A204.1 (cell line): ENCODE measurements at regions not wholly inside any gene's neighbourhood (a gene's known extent, or its start where the extent isn't known, plus 50 kb on each side); places are given as distances from the start of the nearest gene placed in this dataset.
A peak's percentile ranks its signal among the peaks of the same experiment; 100 is the strongest.
"Not testable (repeated sequence)": the region's sequence is repeated elsewhere in the genome, so short reads cannot be mapped to it uniquely, and the experiment has no call there.

Experiments used
- FAIRE-seq: peaks from 2 replicates; lab custom pipeline; 2012; peaks lifted over from hg19 to GRCh38; lab: Jason Lieb, UNC

DNA sequence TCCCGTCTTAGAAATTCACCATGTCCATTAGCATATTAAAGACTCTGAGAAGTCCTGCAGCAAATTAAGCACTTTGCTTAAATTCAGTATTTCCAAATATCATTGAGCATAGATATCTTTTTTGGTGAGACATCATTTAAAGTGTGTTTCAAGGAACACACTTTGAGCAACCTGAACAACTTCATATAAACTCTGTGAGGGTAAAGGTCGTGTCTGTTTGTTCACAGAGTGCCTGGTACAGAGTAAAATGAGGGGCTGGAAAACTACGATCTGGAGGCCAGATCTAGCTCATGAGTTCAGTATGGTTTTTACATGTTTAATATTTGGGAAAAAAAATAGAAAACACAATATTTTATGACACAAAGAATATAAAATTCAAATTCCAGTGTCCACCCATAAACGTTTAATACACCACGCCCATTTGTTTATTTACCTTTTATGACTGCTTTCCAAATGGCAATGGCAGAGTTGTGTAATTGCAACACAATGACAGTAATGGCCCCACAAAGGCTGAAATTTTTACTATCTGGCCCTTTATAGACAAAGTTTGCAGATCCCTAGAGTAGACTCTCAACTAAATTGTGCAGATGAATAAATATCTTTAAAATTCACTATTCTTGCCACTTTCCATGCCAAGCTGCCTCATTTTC, 67.4 kb downstream of the SNTN start:
- no peak for FAIRE-seq

DNA sequence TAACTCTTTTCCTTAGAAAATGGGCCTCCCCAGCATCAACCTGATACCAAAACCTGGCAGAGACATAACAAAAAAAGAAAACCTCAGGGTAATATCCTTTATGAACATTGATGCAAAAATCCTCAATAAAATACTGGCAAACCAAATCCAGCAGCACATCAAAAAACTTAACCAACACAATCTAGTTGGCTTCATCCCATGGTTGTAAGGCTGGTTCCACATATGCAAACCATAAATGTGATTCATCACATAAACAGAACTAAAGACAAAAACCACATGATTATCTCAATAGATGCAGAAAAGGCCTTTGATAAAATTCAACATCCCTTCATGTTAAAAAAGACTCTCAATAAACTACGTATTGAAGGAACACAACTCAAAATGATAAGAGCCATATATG, 68.5 kb downstream of the SNTN start:
- not testable (repeated sequence) for FAIRE-seq

- FAIRE-seq = no peak
These were observed 72.5 kb downstream of the SNTN start for GRCh38 chr3:63724987-63725386.

DNA sequence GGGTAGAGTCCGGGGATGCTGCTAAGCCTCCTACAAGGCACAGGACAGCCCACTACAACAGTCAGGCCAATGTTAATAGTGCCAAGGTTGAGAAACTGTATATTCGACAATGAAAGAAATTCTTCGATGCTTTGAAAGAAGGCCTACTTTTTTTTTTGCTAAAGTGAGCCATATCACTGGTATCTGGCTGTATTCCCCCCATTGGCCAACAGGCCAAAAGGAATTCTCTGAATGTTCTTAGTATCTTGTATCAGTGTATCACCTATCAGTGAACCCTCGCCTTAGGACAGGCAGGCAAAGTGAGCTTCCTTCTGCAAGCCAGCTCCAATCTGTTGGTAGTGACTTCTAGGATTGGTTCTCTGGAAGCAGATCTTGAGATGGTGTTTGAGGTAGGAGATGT, 74.2 kb downstream of the SNTN start:
- no peak for FAIRE-seq

GRCh38 chr3:63727233-63727632, 74.8 kb downstream of the SNTN start:
- no peak for FAIRE-seq

GRCh38 chr3:63731866-63732265, 79.4 kb downstream of the SNTN start:
- no peak for FAIRE-seq

- FAIRE-seq = not testable (repeated sequence)
These were observed 80.8 kb downstream of the SNTN start for GRCh38 chr3:63733278-63733677.

- FAIRE-seq = not testable (repeated sequence)
These were observed 82.2 kb downstream of the SNTN start for GRCh38 chr3:63734632-63735031.

DNA sequence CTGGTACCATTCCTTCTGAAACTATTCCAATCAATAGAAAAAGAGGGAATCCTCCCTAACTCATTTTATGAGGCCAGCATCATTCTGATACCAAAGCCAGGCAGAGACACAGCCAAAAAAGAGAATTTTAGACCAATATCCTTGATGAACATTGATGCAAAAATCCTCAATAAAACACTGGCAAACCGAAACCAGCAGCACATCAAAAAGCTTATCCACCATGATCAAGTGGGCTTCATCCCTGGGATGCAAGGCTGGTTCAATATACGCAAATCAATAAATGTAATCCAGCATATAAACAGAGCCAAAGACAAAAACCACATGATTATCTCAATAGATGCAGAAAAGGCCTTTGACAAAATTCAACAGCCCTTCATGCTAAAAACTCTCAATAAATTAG, 82.3 kb upstream of the C3orf49 start:
- not testable (repeated sequence) for FAIRE-seq

- not testable (repeated sequence) for FAIRE-seq
These were observed 80.5 kb upstream of the C3orf49 start for GRCh38 chr3:63738577-63738976.

- FAIRE-seq = peak; percentile 9
These were observed 79.6 kb upstream of the C3orf49 start for GRCh38 chr3:63739474-63739873.

DNA sequence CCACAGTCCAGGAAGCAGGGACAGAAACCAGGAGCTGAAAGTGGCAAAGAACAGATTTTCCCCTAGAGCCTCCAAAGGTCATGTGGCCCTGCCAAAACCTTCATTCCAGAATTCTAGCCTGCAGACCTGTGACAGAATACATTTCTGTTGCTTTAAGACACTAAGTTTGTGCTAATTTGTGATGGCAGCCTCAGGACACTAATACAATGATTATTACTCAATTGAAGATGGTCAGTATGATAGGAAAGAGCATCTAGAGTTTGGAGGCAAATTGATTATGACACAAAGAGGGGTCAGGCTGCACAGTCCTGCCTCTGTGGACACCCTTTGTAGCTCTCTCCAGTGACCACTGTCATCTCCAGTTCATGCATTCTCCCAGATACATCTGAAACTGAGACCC, 79.0 kb upstream of the C3orf49 start:
- no peak for FAIRE-seq

DNA sequence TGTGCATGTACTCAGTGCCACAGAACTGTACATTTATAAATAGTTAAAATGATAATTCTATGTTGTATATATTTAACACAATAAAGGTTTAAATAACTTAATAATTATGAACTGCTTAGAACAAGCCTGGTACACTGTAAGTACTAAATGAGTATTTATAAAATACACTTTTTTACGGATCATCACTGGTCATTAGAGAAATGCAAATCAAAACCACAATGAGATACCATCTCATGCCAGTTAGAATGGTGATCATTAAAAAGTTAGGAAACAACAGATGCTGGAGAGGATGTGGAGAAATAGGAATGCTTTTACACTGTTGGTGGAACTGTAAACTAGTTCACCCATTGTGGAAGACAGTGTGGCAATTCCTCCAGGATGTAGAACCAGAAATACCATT, 74.4 kb upstream of the C3orf49 start:
- FAIRE-seq = not testable (repeated sequence)

DNA sequence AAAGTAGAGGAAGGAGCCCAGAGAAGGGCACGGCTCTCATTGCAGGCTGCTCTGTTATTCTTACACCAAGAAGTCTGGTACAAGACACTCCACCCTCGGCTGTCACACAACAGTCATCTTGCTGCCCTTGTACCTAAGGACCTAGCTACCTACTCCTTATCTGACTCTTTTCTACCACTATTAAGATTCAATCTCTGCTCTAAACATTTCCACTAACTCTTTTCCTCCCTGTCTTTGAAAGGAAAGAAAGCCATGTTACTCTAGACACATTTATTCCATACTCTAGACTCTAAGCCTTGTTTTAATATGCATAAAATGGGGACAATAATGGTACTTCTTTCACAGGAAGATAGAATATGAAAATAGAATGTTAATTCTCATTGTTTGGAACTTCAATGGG, 73.3 kb upstream of the C3orf49 start:
- no peak for FAIRE-seq

- FAIRE-seq = no peak
These were observed 72.9 kb upstream of the C3orf49 start for GRCh38 chr3:63746211-63746610.

DNA sequence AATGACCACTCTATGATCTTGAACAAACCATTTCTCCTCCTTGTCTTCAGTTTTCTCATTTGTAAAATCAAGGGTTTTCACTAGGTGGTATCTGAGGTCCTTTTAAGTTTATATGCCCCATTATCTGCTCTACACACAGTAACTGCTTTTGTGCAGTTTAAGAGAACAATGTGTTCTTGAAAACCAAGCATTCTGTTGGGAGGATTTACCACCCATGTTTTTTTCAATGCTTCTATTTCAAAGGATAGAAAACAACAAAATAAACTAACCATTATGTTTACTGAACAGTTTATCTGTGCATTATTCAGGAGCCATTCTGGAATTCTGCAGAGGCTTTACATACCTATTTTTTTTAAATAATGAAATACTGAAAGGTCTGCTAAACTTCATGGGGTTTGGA, 67.6 kb upstream of the C3orf49 start:
- no peak for FAIRE-seq

DNA sequence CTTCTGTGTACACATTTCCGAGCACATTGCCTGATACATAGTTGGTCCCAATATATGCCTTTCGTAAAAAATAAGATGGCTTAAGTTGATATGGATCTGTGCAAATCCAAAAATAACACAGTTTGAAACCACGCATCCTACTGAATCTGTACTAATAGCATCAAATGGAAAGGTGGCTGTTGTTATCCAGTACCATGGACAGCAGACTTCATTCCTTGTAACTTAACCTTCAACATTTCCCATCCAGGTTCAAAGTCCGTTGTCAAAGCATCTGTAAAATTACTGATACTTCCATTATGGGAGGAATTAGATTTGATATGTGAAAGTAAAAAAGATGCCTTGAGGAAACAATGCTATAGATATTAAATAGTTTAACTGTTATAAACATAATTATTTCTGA, 65.5 kb upstream of the C3orf49 start:
- FAIRE-seq = no peak

- FAIRE-seq = no peak
These were observed 65.1 kb upstream of the C3orf49 start for GRCh38 chr3:63753995-63754394.

- FAIRE-seq = no peak
These were observed 56.9 kb upstream of the C3orf49 start for GRCh38 chr3:63762180-63762579.

GRCh38 chr3:63762934-63763550, 56.1 kb upstream of the C3orf49 start:
- FAIRE-seq = no peak

DNA sequence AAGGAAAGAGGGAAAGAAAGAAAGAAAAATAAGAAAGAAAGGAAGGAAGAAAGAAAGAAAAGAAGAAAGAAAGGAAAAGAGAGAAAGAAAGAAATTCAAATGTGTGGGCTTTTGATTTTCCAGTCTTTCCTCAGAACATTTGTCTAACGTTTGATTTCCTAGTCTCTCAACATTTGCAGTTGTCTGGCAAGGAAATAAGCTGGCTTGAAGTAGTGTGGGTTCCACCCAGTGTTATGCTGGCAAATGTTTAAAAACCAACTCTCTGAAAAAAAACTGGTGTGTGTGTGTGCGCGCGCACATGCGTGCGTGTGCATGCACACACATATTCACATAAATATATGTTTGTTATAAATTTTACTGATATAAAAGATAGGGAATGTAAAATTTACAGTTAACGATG, 54.6 kb upstream of the C3orf49 start:
- FAIRE-seq = no peak

DNA sequence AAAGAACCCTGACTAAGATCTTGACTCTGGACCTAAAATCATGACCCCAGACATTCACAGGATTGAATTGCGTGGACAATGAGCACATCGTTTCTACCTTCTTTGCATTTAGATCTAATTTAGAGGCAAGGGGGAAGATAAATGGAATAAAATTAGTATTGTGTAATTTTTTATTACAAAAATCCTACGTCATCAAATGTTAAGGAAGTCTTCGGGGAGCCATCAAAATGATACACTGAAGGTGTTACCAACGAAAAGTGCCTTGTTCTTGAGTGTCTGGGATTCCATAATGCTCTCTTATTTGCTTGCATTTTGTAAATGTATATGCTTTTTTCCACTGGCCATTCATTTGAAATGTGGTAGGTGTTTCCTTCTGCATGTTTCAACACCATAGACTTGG, 52.8 kb upstream of the C3orf49 start:
- no peak for FAIRE-seq

GRCh38 chr3:63768386-63768785, 50.7 kb upstream of the C3orf49 start:
- FAIRE-seq = no peak

GRCh38 chr3:63768888-63769287, 50.2 kb upstream of the C3orf49 start:
- FAIRE-seq = no peak
